Gastroesophageal sphincter (tissue), 4 donors: ENCODE measurements at regions not wholly inside any gene's neighbourhood (a gene's known extent, or its start where the extent isn't known, plus 50 kb on each side); places are given as distances from the start of the nearest gene placed in this dataset.

ENCODE experiments used
- ATAC-seq: fragments of 150-250 bp; one replicate; pipeline ENCODE4 v1.9.1; 2016; ENCODE audit warnings: mild to moderate bottlenecking, moderate library complexity
- H3K27ac ChIP-seq, 4 donors: fragments of 200-600 bp; sonication (generic) in 3 of 4; 1 replicate in 3 of 4; 2 replicates in 1 of 4; pipeline ENCODE4 v1.5.1; 2016 to 2019
- H3K27me3 ChIP-seq: fragments of 200-600 bp; sonication (generic); one replicate; pipeline ENCODE4 v1.5.1; 2019
- H3K36me3 ChIP-seq, 2 donors: fragments of 200-600 bp; sonication (generic); one replicate each; pipeline ENCODE4 v1.5.1; 2019; ENCODE audit warnings: control low read depth in 1 of 2
- H3K4me1 ChIP-seq, 3 donors: fragments of 200-600 bp; sonication (generic); 1 replicate in 2 of 3; 2 replicates in 1 of 3; pipeline ENCODE4 v1.5.1; 2016 to 2019; ENCODE audit warnings: control low read depth in 2 of 3
- H3K4me3 ChIP-seq, 2 donors: fragments of 200-600 bp; sonication (generic); one replicate each; pipeline ENCODE4 v1.5.1; 2019; ENCODE audit warnings: mild to moderate bottlenecking in 1 of 2, moderate library complexity in 1 of 2
- H3K9me3 ChIP-seq, 3 donors: fragments of 200-600 bp; sonication (generic); one replicate each; pipeline ENCODE4 v1.5.1; 2017 to 2019; ENCODE audit warnings: control low read depth in 2 of 3
- CTCF ChIP-seq, 4 experiments: fragments of 200-600 bp in 2 of 4; fragments of 450-650 bp in 2 of 4; sonication (generic) in 1 of 4; IDR thresholded peaks; one replicate each; pipeline ENCODE4 v1.5.1; 2017 to 2019; ENCODE audit warnings: antibody characterized with exemption in 4 of 4, mild to moderate bottlenecking in 2 of 4, moderate library complexity in 2 of 4
- EP300 ChIP-seq: sonication (generic); formaldehyde crosslinking; IDR thresholded peaks from one replicate; pipeline ENCODE4 v1.6.1; 2017; ENCODE audit warnings: antibody characterized with exemption, mild to moderate bottlenecking
- POLR2A ChIP-seq, 2 donors: fragments of 450-650 bp; IDR thresholded peaks; one replicate each; pipeline ENCODE4 v1.6.1; 2017; ENCODE audit warnings: antibody characterized with exemption in 2 of 2, mild to moderate bottlenecking in 2 of 2, moderate library complexity in 1 of 2
- POLR2AphosphoS5 ChIP-seq: sonication (generic); formaldehyde crosslinking; IDR thresholded peaks from one replicate; pipeline ENCODE4 v1.6.1; 2017; ENCODE audit warnings: antibody characterized with exemption
- WGBS, 2 donors: methylation state at CpG; one replicate each; pipeline ENCODE4 v1.1.5; 2018; ENCODE audit warnings: low coverage in 1 of 2; 5-methylcytosine and 5-hydroxymethylcytosine counted together

GRCh38 chr6:90898763-90899162, 311.9 kb upstream of the MAP3K7 start:
- ATAC-seq: no peak
- 90 to 96% methylated on average over 4 of the region's 4 CpGs for WGBS, 2 donors
- peaks cover 5% of the 10 kb centered on the region for H3K27me3 ChIP-seq
- no peak for TF ChIP-seq POLR2AphosphoS5
- TF ChIP-seq EP300: no peak
- no peak for TF ChIP-seq POLR2A (IDR thresholded peaks at IDR 0.05)
- TF ChIP-seq CTCF (IDR thresholded peaks at IDR 0.05): no peak
- H3K27ac ChIP-seq: no peak overlapping the region
- H3K36me3 ChIP-seq: no peaks in the 10 kb centered on the region
- H3K9me3 ChIP-seq: no peaks in the 10 kb centered on the region
- H3K4me1 ChIP-seq: no peaks in the 10 kb centered on the region
- no peak overlapping the region for H3K4me3 ChIP-seq

- H3K9me3 ChIP-seq: no peaks in the 10 kb centered on the region
- no peak overlapping the region for H3K4me3 ChIP-seq
- H3K27me3 ChIP-seq: peaks cover 5% of the 10 kb centered on the region
- H3K36me3 ChIP-seq: no peaks in the 10 kb centered on the region
- TF ChIP-seq CTCF (IDR thresholded peaks at IDR 0.05) (no peak), POLR2AphosphoS5 (no peak), EP300 (no peak), POLR2A (IDR thresholded peaks at IDR 0.05) (no peak)
- H3K4me1 ChIP-seq: no peaks in the 10 kb centered on the region
- 65% methylated on average over 3 of the region's 3 CpGs; no CpG with 5 or more reads in 1 of the 2 donors for WGBS, 2 donors
- H3K27ac ChIP-seq: no peak overlapping the region
- no peak for ATAC-seq
These were observed 309.2 kb upstream of the MAP3K7 start for GRCh38 chr6:90896075-90896547.

GRCh38 chr6:90895299-90896074, 308.6 kb upstream of the MAP3K7 start:
- no peak for ATAC-seq
- no peaks in the 10 kb centered on the region for H3K36me3 ChIP-seq
- WGBS, 2 donors: 69 to 70% methylated on average over 6 to 9 of the region's 9 CpGs
- no peaks in the 10 kb centered on the region for H3K4me1 ChIP-seq
- no peaks in the 10 kb centered on the region for H3K9me3 ChIP-seq
- H3K27me3 ChIP-seq: peaks cover 5% of the 10 kb centered on the region
- no peak overlapping the region for H3K27ac ChIP-seq
- no peak overlapping the region for H3K4me3 ChIP-seq
- TF ChIP-seq POLR2A (IDR thresholded peaks at IDR 0.05) (no peak), CTCF (IDR thresholded peaks at IDR 0.05) (no peak), POLR2AphosphoS5 (no peak), EP300 (no peak)

GRCh38 chr6:90894285-90895130, 307.6 kb upstream of the MAP3K7 start:
- H3K4me3 ChIP-seq: no peak overlapping the region
- no peak overlapping the region for H3K27ac ChIP-seq

More at GRCh38 chr6:90894285-90895130, 307.6 kb upstream of the MAP3K7 start:
- Histone ChIP-seq H3K36me3 (no peaks in the 10 kb centered on the region), H3K4me1 (no peaks in the 10 kb centered on the region), H3K27me3 (peaks cover 5% of the 10 kb centered on the region), H3K9me3 (no peaks in the 10 kb centered on the region)
- WGBS, 2 donors: 78% methylated on average over 7 of the region's 9 CpGs
- ATAC-seq: no peak
- no peak for TF ChIP-seq CTCF (IDR thresholded peaks at IDR 0.05)
- TF ChIP-seq EP300: no peak
- no peak for TF ChIP-seq POLR2A (IDR thresholded peaks at IDR 0.05)
- TF ChIP-seq POLR2AphosphoS5: no peak
